Muscle of arm (tissue), 1 donor: ENCODE measurements at regions not wholly inside any gene's neighbourhood (a gene's known extent, or its start where the extent isn't known, plus 50 kb on each side); places are given as distances from the start of the nearest gene placed in this dataset.

Experiments
- DNase-seq: peaks from one replicate; pipeline ENCODE4 v3.0.0-alpha.2; 2013

DNA sequence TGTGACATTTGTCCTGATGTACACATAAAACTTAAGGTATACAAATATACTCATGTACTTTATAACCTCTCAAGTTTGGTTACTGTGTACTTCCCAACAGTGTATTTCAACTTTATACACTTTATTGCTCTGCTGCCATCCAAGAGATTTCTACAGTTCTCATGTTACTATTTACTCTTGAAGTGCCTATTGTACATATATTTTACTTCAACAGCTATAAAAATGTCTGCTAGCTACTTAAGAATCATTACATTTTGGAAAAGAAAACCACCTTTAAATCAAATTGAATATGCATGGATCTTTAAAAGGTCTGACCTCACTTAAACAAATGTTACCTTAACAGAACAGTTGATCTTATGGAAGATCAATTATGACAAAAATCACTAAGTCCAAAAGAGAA lies 1056.4 kb downstream of the ADGRL3 start:
- no peak for DNase-seq

DNA sequence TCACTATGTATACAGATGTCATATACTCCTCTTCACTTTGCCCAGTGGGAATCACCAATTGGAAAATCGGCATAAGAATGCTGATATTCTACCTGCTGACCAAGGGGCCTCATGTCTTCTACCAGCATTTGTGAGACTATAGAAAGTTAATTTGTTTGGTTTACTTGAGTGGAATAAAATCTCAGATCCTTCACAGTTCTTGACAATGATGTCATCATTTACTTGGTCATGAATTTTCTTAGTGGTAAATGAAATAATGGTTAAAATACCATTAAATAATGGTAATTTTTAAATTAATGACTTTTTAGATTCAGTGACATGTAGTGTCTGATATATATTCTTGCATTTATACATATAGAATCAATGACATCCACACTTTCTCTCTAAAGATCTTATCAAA lies 1052.6 kb downstream of the ADGRL3 start:
- no peak for DNase-seq

GRCh38 chr4:62250100-62250499 lies 1050.0 kb downstream of the ADGRL3 start:
- DNase-seq, result no peak

DNA sequence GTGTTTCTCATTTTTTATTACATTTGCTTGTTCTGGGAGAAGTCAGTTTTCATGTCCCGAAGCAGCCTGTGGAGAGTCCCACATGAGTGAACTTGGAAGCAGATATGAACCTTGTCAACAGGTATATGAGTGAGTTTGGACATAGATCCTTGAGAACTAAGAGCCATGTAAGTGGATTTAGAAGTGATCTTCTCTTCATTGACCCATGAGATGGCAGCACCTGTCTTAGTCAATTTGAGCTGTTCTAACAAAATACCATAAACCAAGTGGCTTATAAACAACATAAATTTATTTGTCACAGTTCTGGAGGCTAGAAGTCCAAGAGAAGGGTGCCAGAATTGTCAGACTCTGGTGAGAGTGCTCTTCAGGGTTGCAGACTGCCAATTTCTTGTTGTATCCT lies 1043.8 kb downstream of the ADGRL3 start:
- DNase-seq, result no peak

- no peak for DNase-seq
These were observed 1035.8 kb downstream of the ADGRL3 start for GRCh38 chr4:62235911-62236310.

DNA sequence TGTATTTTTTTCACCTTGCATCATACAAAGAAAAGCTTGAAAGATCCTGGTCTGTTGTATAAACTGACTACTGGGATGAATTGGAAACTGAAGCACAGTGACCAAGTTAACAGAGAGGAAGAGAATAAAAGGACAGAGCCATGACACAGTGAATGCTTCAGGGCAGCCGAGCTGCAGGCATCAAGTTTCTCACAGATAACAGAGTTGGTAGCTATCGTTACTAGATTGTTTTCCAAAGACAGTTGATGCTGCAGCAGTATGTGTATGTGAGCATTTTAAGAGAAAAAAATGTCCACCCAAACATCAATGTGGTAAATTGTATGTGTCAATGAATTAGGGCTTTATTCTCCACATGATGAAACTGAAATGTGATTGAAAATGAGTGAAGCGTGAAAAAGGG lies 1032.7 kb downstream of the ADGRL3 start:
- DNase-seq, result no peak

DNA sequence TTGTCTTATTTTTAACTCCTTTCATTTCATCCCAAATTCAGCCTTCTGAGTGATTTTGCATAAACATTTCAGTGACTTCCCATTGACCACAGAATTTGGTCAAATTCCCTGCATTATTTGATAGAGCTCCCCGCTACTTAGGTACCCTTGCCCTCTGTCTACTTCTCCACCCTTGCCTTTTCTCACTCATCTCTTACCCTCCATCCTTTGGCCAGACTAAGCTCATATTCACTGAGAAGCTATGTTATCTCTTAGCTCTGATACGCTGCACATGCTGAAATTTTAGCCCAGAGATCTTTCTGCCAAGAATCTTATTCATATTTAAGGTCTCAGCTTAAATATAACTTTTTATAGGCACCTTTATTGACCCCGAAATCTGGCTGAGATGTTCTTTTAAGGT lies 1031.9 kb downstream of the ADGRL3 start:
- DNase-seq, result no peak

DNA sequence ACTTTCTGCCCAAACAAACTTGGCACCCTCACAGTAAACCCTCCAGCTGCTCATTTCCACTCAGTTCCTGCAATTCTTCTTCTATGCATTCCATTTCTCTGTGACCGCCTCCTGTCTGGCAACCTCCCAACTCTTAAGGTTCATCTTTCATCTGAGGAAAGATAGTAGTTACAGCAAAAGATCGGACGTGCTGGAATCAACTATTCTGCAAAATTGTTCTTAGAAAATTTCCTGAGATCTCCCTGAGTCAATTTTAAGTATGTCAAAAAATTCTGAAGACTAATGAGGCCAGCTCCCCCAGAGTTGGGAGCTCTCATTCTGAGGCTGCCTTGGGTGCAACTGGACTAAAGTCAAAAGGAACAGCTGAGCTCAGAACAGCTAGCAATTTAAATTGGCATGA lies 1026.0 kb downstream of the ADGRL3 start:
- DNase-seq, result peak; percentile 27

DNA sequence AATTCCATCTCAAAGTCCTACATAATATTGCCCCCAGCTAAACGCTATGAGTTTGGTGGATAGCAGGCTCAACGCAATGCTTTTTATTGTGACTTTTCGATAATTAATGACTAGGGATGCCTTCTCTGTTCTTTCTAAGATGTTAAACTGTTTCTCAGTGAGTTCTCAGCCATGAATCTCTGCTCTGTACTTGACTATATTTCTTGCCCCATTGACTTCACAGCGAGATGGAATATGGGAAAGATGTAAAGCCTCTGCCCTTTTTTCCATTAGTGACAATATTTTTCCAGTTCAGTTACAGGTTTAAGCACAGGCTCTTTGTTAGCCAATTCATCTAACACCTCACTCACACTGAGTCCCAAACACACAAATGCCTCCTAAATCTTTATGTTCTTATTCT lies 1022.0 kb downstream of the ADGRL3 start:
- no peak for DNase-seq

DNA sequence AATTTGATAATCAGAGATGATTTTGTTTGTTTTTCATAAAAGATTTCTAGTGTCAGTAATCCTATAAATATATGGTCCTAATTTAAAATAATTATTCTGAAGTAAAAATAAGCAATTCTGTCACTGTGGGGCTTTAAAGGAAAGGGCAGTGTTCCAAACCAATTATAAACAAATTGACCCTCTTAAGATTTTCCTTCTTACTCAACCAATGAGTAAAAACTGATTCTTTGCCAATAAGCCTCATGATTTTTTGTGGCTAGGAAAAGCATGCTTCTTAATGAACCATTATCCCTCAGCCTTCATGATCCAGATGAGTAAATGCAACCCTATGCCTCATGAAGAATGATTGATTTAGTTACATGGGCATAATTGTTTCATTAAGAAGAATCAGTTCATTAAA lies 1010.4 kb downstream of the ADGRL3 start:
- no peak for DNase-seq

DNA sequence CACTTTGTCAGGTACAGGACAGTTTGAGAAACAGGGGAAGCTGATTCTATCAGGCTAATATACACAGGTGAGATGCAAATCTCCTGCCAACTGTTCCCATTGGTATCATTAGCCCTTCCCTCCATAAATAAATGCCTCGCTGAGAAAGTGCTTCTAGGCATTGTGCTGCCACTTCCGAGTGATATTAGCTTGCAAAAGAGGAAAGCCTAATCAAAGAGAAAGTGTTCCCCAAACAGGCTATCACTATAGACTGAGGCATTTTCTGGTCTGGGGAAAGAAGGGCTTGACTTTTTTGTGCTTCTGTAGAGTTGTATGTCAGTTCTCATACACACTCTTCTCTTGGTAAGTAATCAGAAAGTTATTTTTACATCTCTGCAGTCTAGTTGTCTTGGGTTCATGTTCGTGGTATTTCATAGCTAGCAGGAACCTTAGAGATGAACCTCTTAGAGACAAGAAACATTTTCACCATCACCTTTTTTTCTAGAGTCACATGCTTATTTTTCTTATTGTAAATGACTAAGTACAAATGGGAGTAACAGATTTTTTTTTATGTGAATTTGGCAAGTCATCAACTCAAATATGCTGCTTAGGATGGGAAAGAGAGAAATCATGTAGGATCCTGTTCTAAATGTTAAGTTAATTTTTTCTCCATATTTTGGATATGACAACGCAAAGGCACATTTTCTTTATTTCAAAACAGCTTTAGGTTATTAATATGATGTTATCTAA lies 1009.8 kb downstream of the ADGRL3 start:
- no peak for DNase-seq

DNA sequence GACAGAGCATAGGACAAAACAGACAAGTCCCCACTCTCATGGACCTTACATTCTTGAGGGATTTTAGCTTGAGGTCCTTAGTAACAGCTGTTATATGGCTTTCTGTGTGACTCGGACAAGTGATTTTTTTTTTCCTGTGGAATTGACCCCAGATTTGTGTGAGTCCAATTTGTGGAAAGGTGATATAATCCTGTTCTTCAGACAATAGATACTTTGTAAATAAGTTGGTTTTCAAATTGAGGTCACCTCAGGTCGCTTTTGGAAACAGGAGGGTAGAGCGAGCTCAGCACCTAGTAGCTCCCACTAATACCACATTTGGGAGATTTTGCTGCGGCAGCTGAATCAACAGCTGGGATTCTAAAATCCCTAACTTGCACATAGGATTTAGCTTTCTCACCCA lies 1008.8 kb downstream of the ADGRL3 start:
- DNase-seq, result no peak

- DNase-seq, result no peak
These were observed 1004.0 kb downstream of the ADGRL3 start for GRCh38 chr4:62204136-62204535.

DNA sequence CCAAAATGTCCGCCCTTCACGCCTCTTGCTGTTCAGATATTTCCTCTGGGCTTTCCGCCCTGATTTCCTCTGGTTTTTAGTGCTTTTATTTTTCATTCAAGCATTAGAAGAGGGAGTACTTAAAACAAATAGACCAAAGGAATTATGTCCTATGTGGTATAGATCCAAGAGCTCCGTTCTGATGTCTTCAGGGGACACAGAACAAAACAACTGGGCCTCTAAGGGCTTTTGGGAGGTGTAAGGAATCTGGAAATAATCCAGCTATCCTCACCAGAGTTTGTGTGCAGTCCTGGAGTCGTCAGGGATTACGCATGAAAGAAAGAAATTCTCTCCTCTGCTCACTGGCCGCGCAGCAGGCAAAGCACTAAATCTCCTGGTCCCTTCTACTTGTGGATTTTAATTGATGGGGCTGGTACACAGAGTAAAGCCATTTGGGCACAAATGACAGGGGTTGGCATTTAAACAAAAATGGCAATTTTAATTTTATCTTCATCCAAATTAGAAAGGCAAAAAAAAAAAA lies 999.2 kb downstream of the ADGRL3 start:
- no peak for DNase-seq

GRCh38 chr4:62196338-62196737 lies 996.2 kb downstream of the ADGRL3 start:
- DNase-seq, result no peak

DNA sequence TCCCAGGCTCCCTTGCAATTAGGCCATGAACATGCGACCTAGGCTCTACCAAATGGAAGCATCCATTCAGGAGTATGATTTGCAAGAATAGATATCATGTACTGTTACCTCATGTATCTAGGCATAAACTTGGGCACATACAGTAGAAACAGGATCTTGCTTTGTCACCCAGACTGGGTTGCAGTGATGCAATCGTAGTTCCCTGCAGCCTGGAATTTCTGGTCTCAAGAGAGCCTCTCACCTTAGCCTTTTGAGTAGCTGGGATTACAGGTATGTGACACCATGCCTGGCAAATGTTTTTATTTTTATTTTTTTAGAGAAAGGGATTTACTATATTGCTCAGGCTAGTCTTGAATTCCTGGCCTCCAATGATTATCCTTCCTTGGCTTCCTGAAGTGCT lies 994.2 kb downstream of the ADGRL3 start:
- DNase-seq, result no peak

- no peak for DNase-seq
These were observed 993.6 kb downstream of the ADGRL3 start for GRCh38 chr4:62193761-62194160.

DNA sequence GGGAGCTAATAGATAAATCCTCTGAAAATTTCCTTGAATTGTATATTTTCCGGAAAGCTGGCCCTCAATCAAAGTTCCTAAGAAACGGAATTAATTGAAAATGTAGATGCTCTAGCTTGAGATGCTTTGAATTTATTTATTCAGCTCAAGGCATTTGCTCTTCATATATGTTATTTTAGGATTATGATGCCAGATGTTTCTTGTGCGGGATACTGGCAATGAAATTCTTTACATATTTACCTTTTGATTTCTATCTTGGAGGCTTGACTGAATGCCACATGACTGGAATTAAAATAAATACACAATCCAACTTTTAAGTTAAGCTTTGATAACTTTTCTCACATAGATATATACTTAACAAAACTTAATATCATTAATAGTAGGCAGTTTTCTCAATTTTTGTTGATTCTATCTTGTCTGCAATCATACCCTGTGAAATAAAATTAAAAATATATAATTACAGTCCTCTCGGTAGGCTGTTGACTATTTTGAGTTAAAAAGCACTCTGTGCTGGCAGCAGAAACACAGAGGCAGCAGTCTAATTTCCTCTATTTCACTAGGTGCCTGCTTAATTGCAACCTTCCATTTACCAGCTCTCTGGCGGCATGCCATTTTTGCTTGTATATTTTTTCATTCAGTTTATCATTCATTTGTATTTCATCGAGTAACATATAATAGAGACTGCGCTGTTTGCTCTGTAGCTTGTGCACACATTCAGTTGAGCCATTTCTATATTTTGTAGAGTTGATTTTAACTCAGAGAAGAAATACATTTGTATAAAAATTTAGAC lies 991.5 kb downstream of the ADGRL3 start:
- no peak for DNase-seq

DNA sequence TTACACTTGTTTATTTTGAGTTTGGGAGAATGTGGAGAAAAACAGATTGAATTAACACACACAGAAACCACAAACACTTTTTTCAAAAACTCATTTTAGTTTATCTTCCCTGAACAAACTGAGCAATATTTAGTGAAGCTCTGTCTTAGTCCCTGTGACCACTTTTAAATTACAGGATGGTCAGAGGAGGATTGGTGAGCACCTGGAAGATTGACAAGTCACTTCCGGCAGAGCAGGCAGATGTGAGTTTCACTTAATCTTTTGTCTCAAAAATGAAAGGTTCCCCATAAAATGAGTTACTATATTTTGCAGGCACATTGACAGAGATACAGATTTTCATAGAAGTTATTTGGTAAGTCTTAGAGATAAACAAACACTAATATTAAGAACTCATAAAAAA lies 970.1 kb downstream of the ADGRL3 start:
- no peak for DNase-seq

GRCh38 chr4:62168681-62169080 lies 968.6 kb downstream of the ADGRL3 start:
- DNase-seq, result no peak

DNA sequence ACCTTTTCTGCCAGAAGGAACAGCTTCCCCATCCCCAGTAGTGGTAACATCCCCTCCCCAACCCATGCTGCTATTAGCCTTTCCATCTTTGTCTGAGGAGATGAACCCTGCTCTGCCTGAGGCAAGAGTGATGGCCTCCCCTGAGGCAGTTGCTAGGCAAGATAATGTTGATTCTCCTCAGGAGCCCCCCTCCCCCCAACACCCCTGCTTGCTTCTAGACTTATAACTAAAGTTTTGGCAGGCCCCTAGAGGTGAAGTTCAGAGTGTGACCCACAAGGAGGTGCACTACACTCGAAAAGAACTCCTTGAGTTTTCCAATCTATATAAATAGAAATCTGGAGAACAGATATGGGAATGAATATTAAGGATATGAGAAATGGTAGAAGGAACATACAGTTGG lies 962.5 kb downstream of the ADGRL3 start:
- DNase-seq, result no peak

DNA sequence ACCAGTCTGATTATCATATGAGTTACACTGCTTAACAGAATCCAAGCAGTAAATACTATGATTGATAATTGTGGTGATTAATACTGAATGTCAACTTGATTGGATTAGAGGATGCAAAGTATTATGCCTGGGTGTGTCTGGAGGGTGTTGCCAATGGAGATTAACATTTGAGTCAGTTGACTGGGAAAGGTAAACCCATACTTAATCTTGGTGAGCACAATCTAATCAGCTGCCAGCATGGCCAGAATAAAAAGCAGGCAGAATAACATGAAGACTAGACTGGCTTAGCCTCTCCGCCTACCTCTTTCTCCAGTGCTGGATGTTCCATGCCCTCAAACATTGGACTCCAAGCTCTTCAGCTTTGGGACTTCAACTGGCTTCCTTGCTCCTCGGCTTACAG lies 961.3 kb downstream of the ADGRL3 start:
- DNase-seq, result no peak

GRCh38 chr4:62159876-62160275 lies 959.8 kb downstream of the ADGRL3 start:
- no peak for DNase-seq
